Bone marrow (tissue), 2 donors: ENCODE measurements at regions not wholly inside any gene's neighbourhood (a gene's known extent, or its start where the extent isn't known, plus 50 kb on each side); places are given as distances from the start of the nearest gene placed in this dataset.

Experiments
- DNase-seq, 2 donors: peaks; one replicate each; lab custom pipeline; 2025; lab: John Stamatoyannopoulos, UW

DNA sequence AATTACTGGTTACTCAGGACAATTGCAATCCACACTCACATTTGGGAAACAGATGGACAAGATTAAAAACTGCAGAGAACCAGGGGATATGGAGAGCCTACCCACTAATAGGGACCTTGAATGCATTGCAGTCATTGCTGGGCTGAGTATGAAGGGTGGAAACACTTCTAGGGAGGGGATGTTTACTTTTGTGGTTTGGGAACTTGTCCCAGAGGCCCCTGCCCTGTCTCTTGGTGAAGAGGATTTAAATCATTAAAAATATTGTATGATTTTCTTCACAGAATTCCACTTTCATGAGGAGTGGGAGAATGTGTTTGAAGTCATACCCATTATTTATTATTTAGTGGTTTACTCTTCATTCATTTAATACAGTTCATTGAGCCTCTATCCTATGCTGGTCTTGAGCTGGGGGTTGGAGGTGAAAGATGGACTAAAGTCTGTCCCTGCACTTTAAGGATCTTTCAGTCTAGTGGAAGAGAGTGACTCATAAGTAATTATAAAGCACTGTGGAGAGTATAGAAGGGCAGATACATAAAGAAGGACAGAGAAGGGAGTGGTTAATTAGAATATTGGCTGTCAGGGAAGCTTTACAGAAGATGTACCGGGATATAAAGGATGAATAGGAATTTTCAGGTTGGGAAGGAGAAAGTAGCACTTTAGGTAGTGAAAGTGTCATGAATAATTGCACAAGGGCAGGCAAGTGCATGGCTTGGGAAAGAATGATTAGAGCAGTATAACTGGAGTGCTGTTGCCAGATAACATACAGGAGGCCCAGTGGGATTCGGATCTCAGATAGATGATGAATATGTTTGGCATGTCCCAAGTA is 313.4 kb downstream of the LPIN1 start:
- no peak for DNase-seq

- no peak for DNase-seq
These were observed 314.5 kb downstream of the LPIN1 start for GRCh38 chr2:12060886-12061285.

GRCh38 chr2:12061286-12062052 is 315.0 kb downstream of the LPIN1 start:
- no peak for DNase-seq

DNA sequence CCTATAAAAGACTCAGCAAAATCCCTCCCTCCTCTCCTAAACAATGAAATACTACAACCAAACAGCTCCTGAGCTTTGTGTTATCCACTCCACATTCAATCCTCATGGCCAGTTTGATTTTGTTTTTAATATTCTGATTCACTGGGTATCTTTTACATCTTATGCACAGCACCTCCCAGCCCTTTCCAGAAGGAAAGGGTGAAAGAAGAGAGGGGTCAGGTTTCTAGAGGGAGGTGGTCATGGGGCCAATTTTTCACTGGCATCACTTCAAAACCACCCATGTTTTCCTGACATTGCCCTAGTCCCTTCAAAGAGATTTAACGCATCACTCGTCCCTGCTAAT is 315.6 kb downstream of the LPIN1 start:
- no peak for DNase-seq

DNA sequence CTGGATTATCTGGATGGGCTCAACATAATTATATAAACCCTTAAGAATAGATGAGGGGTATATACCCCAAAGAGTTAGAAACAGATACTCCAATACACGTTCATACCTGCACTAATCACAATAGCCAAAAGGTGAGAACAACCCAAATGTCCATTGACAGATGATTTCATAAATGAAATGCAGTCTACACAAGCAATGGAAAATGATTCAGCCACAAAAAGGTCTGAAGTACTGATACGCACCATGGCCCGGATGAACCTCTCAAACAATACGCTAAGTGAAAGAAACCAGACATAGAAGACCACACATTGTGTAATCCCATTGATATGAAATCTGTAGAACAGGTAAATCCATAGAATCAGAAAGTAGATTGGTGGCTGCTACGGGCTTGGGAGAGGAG is 316.8 kb downstream of the LPIN1 start:
- no peak for DNase-seq

DNA sequence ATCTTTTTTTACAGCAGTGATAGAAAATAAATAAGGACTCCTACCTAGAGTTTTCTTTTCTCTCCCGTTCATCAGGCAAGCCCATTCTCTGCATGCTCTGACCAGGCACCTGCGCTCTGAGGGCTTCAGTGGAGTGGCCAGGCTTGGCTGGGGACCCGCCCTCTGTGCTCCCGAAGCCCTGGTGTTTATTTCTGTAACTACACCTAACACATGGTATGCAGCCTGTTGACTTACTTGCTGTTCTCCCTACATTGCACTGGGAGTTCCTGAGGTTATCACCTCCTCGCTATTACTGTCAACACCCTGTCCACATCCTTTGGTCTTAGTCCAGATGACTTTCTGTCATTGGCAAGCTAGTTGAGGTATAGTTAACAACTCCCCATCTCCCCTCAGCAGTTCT is 317.7 kb downstream of the LPIN1 start:
- no peak for DNase-seq

GRCh38 chr2:12066116-12066515 is 319.7 kb downstream of the LPIN1 start:
- DNase-seq = no peak

GRCh38 chr2:12066986-12067385 is 320.6 kb downstream of the LPIN1 start:
- DNase-seq = no peak

GRCh38 chr2:12068796-12069538 is 322.5 kb downstream of the LPIN1 start:
- no peak for DNase-seq

GRCh38 chr2:12070153-12070552 is 323.7 kb downstream of the LPIN1 start:
- DNase-seq = no peak

DNA sequence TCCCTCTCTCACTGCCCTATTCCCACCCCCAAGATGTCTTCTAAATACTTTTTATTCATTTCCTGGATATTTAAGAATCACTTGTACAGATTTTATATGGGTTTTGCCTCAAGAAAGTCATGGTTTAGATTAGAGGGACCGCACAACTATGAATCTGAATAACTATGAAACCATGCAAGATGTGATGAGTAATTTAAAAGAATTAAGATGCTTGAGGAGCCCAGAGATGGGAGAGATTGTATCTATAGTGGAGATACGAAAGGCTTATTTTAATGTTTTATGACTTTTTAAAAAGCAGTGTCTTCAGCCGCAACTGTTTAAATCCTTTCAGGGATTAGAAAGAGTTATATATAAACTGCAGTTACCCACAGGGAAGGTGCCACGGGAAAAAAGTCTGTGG is 324.1 kb downstream of the LPIN1 start:
- no peak for DNase-seq

- peak in 1 of 2 donors; percentile 17 for DNase-seq
These were observed 324.9 kb downstream of the LPIN1 start for GRCh38 chr2:12071318-12071717.

GRCh38 chr2:12073217-12073852 is 326.9 kb downstream of the LPIN1 start:
- DNase-seq = no peak

DNA sequence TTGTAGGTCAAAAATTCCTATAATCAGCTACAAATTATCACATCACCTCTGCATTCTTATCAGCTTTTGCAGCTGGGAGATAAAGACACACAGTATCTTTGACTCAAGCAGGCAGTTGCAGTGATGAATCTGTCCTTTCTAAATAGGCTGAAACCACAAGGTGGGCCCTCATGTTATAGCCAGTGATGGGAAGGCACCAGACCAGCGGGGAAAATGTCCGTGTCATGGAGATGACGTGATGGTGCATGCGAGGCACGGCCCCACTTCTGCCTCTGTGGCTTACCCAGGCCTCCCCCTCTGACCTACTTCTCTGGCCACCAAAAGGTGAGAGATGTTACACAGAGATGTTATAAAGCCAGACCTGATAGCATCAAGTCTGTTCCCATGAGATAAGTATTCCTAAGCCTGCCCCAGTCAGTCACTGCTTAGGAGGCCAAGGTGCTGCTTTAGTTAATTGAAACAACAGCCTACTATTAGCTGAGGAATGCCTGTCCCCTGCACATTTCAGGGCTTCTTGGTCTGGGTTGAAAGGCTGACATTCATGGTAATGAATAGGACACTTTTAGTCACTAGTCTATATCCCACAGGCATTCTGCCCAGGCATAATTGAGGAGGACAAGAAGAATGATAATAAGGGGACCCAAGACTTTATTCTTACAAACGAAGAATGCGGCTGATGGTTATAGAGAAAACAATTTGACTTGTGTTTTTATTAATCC is 327.9 kb downstream of the LPIN1 start:
- DNase-seq = no peak

GRCh38 chr2:12074845-12075217 is 328.4 kb downstream of the LPIN1 start:
- no peak for DNase-seq

DNA sequence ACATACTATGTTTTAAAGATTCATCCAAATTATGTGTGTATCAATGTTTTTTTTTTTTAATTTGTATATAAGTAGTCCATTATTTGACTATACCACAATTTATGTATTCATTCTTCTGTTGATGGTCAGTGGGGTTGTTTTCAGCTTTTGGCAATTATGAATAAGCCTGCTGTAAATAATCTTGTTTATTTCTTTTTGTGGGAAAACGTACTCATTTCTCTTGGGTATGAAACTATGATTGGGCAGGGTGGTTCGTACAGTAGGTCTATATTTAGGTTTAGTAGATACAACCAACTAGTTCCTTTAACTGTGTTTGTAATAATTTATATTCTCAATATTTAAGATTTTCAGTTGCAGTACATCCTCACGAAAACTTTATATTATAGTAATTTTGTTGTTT is 329.2 kb downstream of the LPIN1 start:
- DNase-seq = no peak

DNA sequence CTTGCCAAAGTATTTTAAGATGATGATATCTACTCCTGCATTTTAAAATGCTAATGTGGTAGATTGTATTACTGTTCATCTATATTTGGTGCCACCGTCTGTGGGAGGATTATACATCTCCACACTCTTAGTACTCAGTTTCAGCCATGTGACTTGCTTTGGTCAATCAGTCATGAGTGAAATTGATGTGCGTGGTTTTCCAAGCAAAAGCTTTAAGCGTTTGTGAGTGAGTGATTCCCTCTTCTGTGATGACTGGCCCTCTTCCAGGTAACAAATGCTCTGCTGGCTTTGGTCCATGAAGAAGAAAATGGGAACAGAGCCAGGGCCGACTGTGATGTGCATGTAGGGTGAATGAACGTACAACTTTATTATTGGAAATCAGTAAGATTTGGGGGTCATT is 330.4 kb downstream of the LPIN1 start:
- no peak for DNase-seq

- DNase-seq = no peak
These were observed 333.9 kb downstream of the LPIN1 start for GRCh38 chr2:12080360-12080759.

- DNase-seq = no peak
These were observed 335.2 kb downstream of the LPIN1 start for GRCh38 chr2:12081481-12082210.

- no peak for DNase-seq
These were observed 336.7 kb downstream of the LPIN1 start for GRCh38 chr2:12083081-12083581.
